ENCODE measurements at regions not wholly inside any gene's neighbourhood (a gene's known extent, or its start where the extent isn't known, plus 50 kb on each side); places are given as distances from the start of the nearest gene placed in this dataset.

- Histone ChIP-seq H3K79me2 (ENCODE audit: control insufficient read depth, insufficient read depth, low read length) (no peaks in the 10 kb centered on the region), H4K20me1 (ENCODE audit: control insufficient read depth, extremely low read depth, insufficient read depth, low read length) (no peaks in the 10 kb centered on the region), H3K27ac (ENCODE audit: control insufficient read depth, insufficient read depth, low read length) (no peak overlapping the region), H3K4me2 (ENCODE audit: control insufficient read depth, extremely low read depth, insufficient read depth, low read depth, low read length) (no peak overlapping the region), H3K4me1 (ENCODE audit: control insufficient read depth, extremely low read depth, insufficient read depth, low read length) (no peaks in the 10 kb centered on the region), H3K4me3 (ENCODE audit: control insufficient read depth in 2 of 3, extremely low read depth in 1 of 3, insufficient read depth in 2 of 3, low read depth in 1 of 3, low read length in 3 of 3) (no peak overlapping the region), H3K9ac (ENCODE audit: control insufficient read depth, extremely low read depth, insufficient read depth, low read length) (no peak overlapping the region), H3K9me3 (ENCODE audit: control insufficient read depth, low read depth, low read length) (no peaks in the 10 kb centered on the region), H3K9me1 (ENCODE audit: control insufficient read depth, extremely low read depth, insufficient read depth, low read length) (no peaks in the 10 kb centered on the region), H3K27me3 (ENCODE audit: control insufficient read depth, extremely low read depth, insufficient read depth, low read length) (no peaks in the 10 kb centered on the region), H3K36me3 (ENCODE audit: control insufficient read depth in 2 of 2, extremely low read depth in 1 of 2, insufficient read depth in 2 of 2, low read length in 2 of 2) (no peaks in the 10 kb centered on the region), H2AFZ (ENCODE audit: control insufficient read depth, low read length) (no peak overlapping the region)
- FAIRE-seq, result no peak
- no peak for TF ChIP-seq CTCF (optimal IDR thresholded peaks at IDR 0.05 in 1 of 3, IDR thresholded peaks at IDR 0.05 in 1 of 3, conservative IDR thresholded peaks at IDR 0.05 in 1 of 3; ENCODE audit: extremely low read depth in 1 of 3, insufficient read depth in 2 of 3, low read length in 3 of 3)
- no peak for TF ChIP-seq EZH2 (IDR thresholded peaks at IDR 0.05; ENCODE audit: low read length)
- DNase-seq (ENCODE audit: low read depth, low spot score), result no peak
- dilution Hi-C loops (cut with MboI; ENCODE audit: extremely low pct_ligation_motif_present, low sequenced_read_pairs), result no loop called here
These were observed 62.3 kb upstream of the CABCOCO1 start for GRCh38 chr10:61600399-61600798.

- H3K4me1 ChIP-seq (ENCODE audit: control insufficient read depth, extremely low read depth, insufficient read depth, low read length), result no peaks in the 10 kb centered on the region
- no peak overlapping the region for H3K9ac ChIP-seq (ENCODE audit: control insufficient read depth, extremely low read depth, insufficient read depth, low read length)
- FAIRE-seq, result no peak
- no peaks in the 10 kb centered on the region for H3K9me1 ChIP-seq (ENCODE audit: control insufficient read depth, extremely low read depth, insufficient read depth, low read length)
- H3K27me3 ChIP-seq (ENCODE audit: control insufficient read depth, extremely low read depth, insufficient read depth, low read length), result no peaks in the 10 kb centered on the region
- H4K20me1 ChIP-seq (ENCODE audit: control insufficient read depth, extremely low read depth, insufficient read depth, low read length), result no peaks in the 10 kb centered on the region
- H3K9me3 ChIP-seq (ENCODE audit: control insufficient read depth, low read depth, low read length), result no peaks in the 10 kb centered on the region
- DNase-seq (ENCODE audit: low read depth, low spot score), result no peak
- no peak overlapping the region for H2AFZ ChIP-seq (ENCODE audit: control insufficient read depth, low read length)
- no peak overlapping the region for H3K4me2 ChIP-seq (ENCODE audit: control insufficient read depth, extremely low read depth, insufficient read depth, low read depth, low read length)
- dilution Hi-C loops (cut with MboI; ENCODE audit: extremely low pct_ligation_motif_present, low sequenced_read_pairs), result no loop called here
- TF ChIP-seq EZH2 (IDR thresholded peaks at IDR 0.05; ENCODE audit: low read length), result no peak
- TF ChIP-seq CTCF (optimal IDR thresholded peaks at IDR 0.05 in 1 of 3, IDR thresholded peaks at IDR 0.05 in 1 of 3, conservative IDR thresholded peaks at IDR 0.05 in 1 of 3; ENCODE audit: extremely low read depth in 1 of 3, insufficient read depth in 2 of 3, low read length in 3 of 3), result no peak
- H3K27ac ChIP-seq (ENCODE audit: control insufficient read depth, insufficient read depth, low read length), result no peak overlapping the region
- H3K4me3 ChIP-seq (ENCODE audit: control insufficient read depth in 2 of 3, extremely low read depth in 1 of 3, insufficient read depth in 2 of 3, low read depth in 1 of 3, low read length in 3 of 3), result no peak overlapping the region
- no peaks in the 10 kb centered on the region for H3K79me2 ChIP-seq (ENCODE audit: control insufficient read depth, insufficient read depth, low read length)
- H3K36me3 ChIP-seq (ENCODE audit: control insufficient read depth in 2 of 2, extremely low read depth in 1 of 2, insufficient read depth in 2 of 2, low read length in 2 of 2), result no peaks in the 10 kb centered on the region
These were observed 68.3 kb upstream of the CABCOCO1 start for GRCh38 chr10:61594430-61594829.
